ENCODE measurements at regions not wholly inside any gene's neighbourhood (a gene's known extent, or its start where the extent isn't known, plus 50 kb on each side); places are given as distances from the start of the nearest gene placed in this dataset.

DNA sequence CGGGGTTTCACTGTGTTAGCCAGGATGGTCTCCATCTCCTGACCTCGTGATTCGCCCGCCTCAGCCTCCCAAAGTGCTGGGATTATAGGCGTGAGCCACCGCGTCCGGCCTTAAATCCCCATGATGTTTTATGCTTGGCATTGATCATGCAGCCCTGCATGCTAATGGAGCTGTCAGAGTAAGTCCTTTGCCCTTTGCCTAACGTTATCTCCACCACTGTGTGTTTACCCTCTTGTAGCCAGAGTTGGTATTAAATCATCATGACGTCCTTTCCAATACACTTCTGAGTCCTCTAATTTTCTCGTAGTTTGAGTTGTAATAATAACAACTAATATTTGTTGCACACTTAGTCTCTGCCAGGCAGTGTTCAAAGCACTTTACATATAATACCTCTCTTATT lies 57.2 kb upstream of the ZFAND5 start:
- no peak for TF ChIP-seq POLR2A (IDR thresholded peaks at IDR 0.05)
- TF ChIP-seq, protein P1, sequence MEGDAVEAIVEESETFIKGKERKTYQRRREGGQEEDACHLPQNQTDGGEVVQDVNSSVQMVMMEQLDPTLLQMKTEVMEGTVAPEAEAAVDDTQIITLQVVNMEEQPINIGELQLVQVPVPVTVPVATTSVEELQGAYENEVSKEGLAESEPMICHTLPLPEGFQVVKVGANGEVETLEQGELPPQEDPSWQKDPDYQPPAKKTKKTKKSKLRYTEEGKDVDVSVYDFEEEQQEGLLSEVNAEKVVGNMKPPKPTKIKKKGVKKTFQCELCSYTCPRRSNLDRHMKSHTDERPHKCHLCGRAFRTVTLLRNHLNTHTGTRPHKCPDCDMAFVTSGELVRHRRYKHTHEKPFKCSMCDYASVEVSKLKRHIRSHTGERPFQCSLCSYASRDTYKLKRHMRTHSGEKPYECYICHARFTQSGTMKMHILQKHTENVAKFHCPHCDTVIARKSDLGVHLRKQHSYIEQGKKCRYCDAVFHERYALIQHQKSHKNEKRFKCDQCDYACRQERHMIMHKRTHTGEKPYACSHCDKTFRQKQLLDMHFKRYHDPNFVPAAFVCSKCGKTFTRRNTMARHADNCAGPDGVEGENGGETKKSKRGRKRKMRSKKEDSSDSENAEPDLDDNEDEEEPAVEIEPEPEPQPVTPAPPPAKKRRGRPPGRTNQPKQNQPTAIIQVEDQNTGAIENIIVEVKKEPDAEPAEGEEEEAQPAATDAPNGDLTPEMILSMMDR (IDR thresholded peaks at IDR 0.05) = no peak
